Smooth muscle cell (in vitro differentiated cells): ENCODE measurements at regions not wholly inside any gene's neighbourhood (a gene's known extent, or its start where the extent isn't known, plus 50 kb on each side); places are given as distances from the start of the nearest gene placed in this dataset. TPM values are rescaled to one million over a fixed set of nuclear protein-coding genes. Genes with fewer than 3 reads are reported as not detected.

Source experiments
- small RNA-seq: library from RNA; depleted of rRNA; stranded (forward); fragments of <200 nt; gene quantifications from one replicate; pipeline ENCODE3, GENCODE V24; 2014

Small RNA genes in the stretch of these regions (small RNA-seq; reads per million reads assigned to genes)
- gene RNU6-1087P, result not detected
